ENCODE measurements at regions not wholly inside any gene's neighbourhood (a gene's known extent, or its start where the extent isn't known, plus 50 kb on each side); places are given as distances from the start of the nearest gene placed in this dataset.
"Not testable (repeated sequence)": the region's sequence is repeated elsewhere in the genome, so short reads cannot be mapped to it uniquely, and the experiment has no call there.

- DNase-seq (ENCODE audit: extremely low read depth in 1 of 2, low read depth in 1 of 2) = no peak
Observed at GRCh38 chr16:87041286-87041685, 275.9 kb downstream of the C16orf95 start.

- DNase-seq (ENCODE audit: extremely low read depth in 1 of 2, low read depth in 1 of 2) = no peak
Observed at GRCh38 chr16:87042551-87043230, 274.5 kb downstream of the C16orf95 start.

- no peak for DNase-seq (ENCODE audit: extremely low read depth in 1 of 2, low read depth in 1 of 2)
Observed at GRCh38 chr16:87043231-87044031, 273.8 kb downstream of the C16orf95 start.

DNA sequence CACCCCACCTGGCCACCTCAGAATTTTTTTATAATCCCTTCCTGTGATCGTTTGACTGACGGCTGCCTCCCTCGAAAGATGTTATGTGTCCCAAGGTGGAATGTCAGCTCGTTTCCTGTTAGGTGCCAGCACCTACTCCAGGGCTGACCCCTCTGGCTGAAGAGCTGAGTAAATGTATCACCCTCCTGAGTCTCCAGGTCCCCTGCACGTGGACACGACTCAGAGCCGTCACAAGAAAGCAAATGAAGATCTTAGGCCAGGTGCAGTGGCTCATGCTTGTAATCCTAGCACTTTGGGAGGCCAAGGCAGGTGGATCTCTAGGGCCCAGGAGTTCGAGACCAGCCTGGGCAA is 273.2 kb downstream of the C16orf95 start:
- DNase-seq (ENCODE audit: extremely low read depth in 1 of 2, low read depth in 1 of 2) = no peak

GRCh38 chr16:87044829-87045228 is 272.4 kb downstream of the C16orf95 start:
- DNase-seq (ENCODE audit: extremely low read depth in 1 of 2, low read depth in 1 of 2) = no peak

DNA sequence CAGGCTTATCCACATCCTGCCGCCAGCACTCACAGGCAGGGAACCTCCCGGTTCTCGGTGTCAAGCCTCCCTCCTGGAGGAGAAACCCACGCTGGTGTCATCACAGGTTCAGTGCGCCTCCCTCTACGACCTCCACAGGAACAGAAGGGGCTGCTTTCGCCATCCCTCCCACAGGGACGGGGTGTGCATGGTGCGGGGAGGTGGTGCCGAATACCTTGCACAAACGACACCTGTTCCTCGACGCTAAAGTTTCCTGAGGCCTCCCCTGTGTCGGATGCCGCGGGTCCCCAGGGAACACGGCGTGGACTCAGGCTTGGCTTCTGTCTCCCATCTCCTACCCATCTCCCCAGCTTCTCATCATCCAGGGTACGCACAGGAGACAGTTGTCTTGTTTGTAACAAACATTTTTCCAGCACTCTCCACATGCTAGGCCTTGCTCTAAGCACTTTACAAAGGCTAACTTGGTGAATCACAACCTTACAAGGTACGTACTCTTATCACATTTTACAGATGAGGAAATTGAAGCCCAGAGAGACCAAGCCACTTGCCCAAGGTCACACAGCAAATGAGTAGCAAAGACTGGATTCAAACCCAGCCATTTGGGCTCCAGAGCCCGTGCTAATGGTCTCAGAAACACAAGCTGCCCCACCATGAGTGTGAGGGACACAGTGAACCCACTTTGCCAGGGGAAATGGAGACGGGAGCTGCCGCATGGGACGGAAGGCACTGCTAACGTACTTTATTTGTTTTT is 271.6 kb downstream of the C16orf95 start:
- no peak for DNase-seq (ENCODE audit: extremely low read depth in 1 of 2, low read depth in 1 of 2)

GRCh38 chr16:87046235-87046634 is 271.0 kb downstream of the C16orf95 start:
- no peak for DNase-seq (ENCODE audit: extremely low read depth in 1 of 2, low read depth in 1 of 2)

GRCh38 chr16:87047221-87048037 is 269.8 kb downstream of the C16orf95 start:
- no peak for DNase-seq (ENCODE audit: extremely low read depth in 1 of 2, low read depth in 1 of 2)

DNA sequence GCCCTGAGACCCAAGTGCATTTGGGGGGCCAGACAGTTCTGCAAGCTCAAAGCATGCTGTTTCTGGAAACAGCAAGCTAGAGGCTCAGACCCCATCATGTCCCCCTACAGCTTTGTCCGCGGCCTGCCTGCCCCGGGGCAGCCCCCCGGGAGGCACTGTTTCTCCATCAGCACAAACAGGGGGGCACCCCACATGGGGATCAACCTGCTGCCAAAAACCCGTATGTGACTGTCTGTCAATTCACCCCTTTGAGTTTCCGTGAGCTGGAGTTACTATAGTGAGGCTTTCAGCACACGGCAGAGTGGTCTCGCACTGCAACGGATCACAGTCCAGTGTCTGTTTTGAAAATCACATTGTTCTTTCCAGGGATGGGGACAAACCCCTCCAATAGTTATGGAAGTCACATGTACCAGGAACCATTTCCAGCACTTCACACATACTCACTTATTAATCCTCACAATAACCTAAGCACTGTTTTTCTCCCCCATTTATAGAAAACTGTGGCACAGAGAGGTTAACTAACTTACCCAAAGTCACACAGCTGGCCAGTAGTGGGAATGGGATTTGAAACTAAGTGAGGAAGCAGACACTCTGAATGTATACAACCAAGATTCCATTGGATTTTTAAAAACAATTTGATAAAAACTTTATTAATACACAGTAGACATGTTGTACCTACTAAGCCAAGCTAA is 269.0 kb downstream of the C16orf95 start:
- no peak for DNase-seq (ENCODE audit: extremely low read depth in 1 of 2, low read depth in 1 of 2)

DNA sequence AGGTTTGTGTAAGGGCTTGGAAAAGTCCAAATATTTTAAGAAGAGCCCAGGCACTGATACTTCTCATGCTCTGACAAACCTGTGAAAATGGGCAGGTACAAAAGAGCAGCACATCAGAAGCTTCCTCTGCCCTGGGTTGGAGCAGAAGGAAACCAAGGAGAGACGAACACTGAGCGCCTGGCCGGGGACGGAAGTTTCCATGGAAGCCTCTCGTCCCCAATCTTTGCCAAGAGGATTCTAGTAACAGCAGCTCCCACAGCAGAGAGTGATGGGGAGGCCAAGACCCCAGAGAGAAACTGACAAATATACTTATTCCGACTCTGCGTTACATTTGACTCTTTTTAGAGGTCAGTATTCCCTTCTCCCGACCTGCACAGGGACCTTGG is 268.5 kb downstream of the C16orf95 start:
- no peak for DNase-seq (ENCODE audit: extremely low read depth in 1 of 2, low read depth in 1 of 2)

- not testable (repeated sequence) for DNase-seq (ENCODE audit: extremely low read depth in 1 of 2, low read depth in 1 of 2)
Observed at GRCh38 chr16:87049216-87049615, 268.0 kb downstream of the C16orf95 start.

DNA sequence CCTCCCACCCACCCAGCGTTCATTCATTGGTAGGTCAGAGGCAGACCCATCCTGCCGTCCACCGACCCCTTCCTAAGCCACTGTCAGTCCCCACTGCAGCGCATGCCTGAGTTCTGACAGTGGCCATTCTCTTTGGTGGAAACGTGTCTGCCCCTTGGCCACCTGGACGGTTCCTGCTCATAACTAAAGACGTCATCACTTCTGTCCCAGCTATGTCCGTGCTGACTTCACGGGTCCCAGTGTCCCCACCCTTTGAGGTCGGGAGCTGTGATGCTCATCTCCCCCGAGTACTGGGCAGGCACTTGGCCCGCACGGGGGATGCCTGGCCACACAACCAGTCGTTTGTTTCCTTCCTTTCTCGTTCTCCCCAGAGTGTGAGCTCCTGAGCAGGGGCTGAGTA is 267.1 kb downstream of the C16orf95 start:
- no peak for DNase-seq (ENCODE audit: extremely low read depth in 1 of 2, low read depth in 1 of 2)

DNA sequence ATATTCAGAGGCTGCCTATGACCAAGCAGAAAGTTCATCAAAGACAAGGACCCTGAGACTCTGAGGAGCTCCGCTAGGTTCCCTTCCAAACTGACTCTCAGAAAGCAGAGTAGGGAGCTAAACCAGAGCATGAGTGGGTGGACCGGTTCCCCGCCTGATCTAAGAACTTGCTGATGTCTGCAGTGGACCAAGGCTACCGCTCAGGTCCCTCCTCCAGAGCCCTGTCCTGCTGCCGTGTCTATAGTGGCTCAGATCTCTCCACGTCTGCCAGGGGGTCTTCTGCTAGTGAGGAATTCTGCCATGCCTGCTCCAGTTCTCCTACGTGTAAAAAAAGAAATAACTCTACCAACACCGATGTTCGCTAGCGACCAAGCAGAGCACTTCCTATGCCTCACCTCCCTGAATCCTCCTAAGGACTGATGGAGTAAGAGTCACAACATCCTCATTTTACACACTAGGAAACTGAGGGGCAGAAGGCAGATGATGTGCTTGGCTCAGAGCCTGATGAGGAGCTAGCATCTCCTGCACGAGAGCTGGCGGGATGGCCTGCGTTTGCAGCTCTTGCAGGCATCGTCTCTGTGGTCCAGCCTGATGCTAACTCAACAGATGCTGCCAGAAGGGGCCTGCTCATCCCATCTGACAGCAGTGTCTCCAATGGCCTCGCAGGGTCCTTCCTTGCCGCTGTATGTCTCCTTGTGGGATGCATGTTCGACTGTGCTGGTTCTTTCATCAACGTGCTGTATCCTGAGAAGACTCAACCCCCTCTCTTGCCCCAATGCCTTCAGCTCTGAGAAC is 265.5 kb downstream of the C16orf95 start:
- no peak for DNase-seq (ENCODE audit: extremely low read depth in 1 of 2, low read depth in 1 of 2)

DNA sequence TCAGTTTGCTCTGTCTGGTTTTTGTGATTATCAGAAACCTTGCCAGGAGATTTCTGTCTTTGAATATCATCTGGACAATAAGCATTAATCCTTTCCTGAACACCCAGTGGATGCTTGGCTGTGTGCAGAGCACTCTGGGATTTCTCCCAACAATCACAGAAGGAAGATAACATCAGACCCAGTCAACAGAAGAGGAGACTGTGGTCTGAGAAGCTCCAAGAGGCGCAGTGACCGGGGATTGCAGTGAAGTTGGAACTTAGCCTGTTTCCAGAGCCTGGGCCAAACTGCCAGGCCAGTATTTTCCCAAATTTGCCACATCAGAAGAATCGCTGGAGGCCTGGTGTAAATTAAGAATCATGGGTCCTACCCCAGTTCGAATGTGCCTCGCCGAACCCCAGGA is 264.7 kb downstream of the C16orf95 start:
- no peak for DNase-seq (ENCODE audit: extremely low read depth in 1 of 2, low read depth in 1 of 2)

GRCh38 chr16:87053016-87053982 is 263.9 kb downstream of the C16orf95 start:
- DNase-seq (ENCODE audit: extremely low read depth in 1 of 2, low read depth in 1 of 2) = no peak

GRCh38 chr16:87054154-87054553 is 263.0 kb downstream of the C16orf95 start:
- no peak for DNase-seq (ENCODE audit: extremely low read depth in 1 of 2, low read depth in 1 of 2)

DNA sequence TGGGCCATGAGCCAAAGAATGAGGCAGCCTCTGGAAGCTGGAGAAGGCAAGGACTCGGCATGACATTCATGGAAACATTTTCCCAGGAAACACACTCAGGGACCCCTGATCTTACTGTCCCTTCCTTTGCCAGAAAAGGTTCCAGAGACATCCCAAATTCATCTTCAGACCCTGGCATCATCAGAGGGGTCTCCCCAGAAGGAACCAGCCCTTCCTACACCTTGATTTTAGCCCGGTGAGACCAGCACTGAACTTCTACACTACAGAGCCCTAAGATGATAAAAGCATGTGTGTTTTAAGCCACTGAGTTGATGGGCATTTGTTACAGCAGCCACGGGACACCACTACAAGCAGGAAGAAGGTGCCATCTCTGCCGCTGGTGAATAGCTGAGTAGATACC is 262.3 kb downstream of the C16orf95 start:
- no peak for DNase-seq (ENCODE audit: extremely low read depth in 1 of 2, low read depth in 1 of 2)

DNA sequence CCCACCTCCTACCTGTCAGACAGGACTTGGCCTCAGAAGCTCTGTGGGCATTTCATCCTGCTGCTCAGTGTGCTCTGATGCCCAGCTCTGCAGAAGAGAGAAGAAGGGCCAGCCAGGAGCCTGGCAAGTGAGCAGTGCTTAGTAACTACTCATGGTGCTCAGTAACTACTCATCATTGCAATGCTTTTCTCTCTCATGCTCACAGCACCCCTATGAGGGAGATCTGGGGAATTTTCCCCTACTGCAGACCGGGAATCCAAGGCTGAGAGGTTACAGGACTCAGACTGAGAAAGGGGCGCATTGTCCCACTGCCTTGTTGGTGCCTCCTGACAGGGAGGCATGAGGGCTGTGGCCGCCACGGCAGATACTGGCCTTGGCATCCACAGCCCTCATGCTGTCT is 261.1 kb downstream of the C16orf95 start:
- no peak for DNase-seq (ENCODE audit: extremely low read depth in 1 of 2, low read depth in 1 of 2)

All from activated CD8-positive, alpha-beta memory T cell treated with anti-CD3 and anti-CD28 coated beads for 1 hour (primary cell).